K562 (cell line): ENCODE measurements at regions not wholly inside any gene's neighbourhood (a gene's known extent, or its start where the extent isn't known, plus 50 kb on each side); places are given as distances from the start of the nearest gene placed in this dataset.

Experiments used
- ATAC-seq: fragments of 200-7000 bp; cut with Tn5 transposase; 3 replicates; pipeline ENCODE4 v1.9.1; 2020; ENCODE audit warnings: moderate library complexity
- BruUV-seq: library from RNA; stranded (reverse); fragments of 400-500 nt; replicated peaks from 2 replicates; lab custom pipeline; 2021; lab: Mats Ljungman, UMichigan
- CTCF ChIA-PET: fragments of 300-600 bp; formaldehyde crosslinking; extraction: SDS; loops from one replicate; lab custom pipeline; 2021; ENCODE audit warnings: low intra/inter-chr PET ratio; lab: Yijun Ruan, JAX
- POLR2A ChIA-PET: fragments of 300-600, 350-650 bp; sonication (Branson Sonifier 250); formaldehyde crosslinking; extraction: SDS; loops from one replicate; lab custom pipeline; 2021; ENCODE audit warnings: antibody characterized with exemption, inconsistent platforms; lab: Yijun Ruan, JAX
- DNase-seq, 4 experiments: peaks; one replicate each; pipeline versions ENCODE4 v3.0.0 to v3.0.0-alpha.2; 2011 to 2018; ENCODE audit warnings: low spot score in 3 of 4, mixed read lengths in 3 of 4; ENCODE audit errors: extremely low read depth in 1 of 4
- FAIRE-seq: peaks from 2 replicates; lab custom pipeline; 2011; peaks lifted over from hg19 to GRCh38; lab: Jason Lieb, UNC
- H2AFZ ChIP-seq: 2 replicates; pipeline ENCODE4 v1.6.0; 2011; ENCODE audit warnings: low read depth, low read length, control low read depth, inconsistent platforms
- H3K27ac ChIP-seq: fragments of 200-600 bp; 3 replicates; pipeline ENCODE4 v1.8.0; 2011; ENCODE audit warnings: low read depth, mild to moderate bottlenecking, control low read depth, inconsistent platforms, low read length, moderate library complexity, mixed read lengths; ENCODE audit errors: extremely low read depth
- H3K27me3 ChIP-seq, 2 experiments: fragments of 300-600 bp in 1 of 2; 2 replicates in 1 of 2; 3 replicates in 1 of 2; pipeline versions ENCODE4 v1.6.0 to v1.8.0; 2011; ENCODE audit warnings: inconsistent platforms in 2 of 2, low read length in 2 of 2, mild to moderate bottlenecking in 1 of 2, mixed read lengths in 1 of 2, moderate library complexity in 1 of 2; ENCODE audit not compliant: control insufficient read depth in 2 of 2, insufficient read depth in 2 of 2
- H3K36me3 ChIP-seq: fragments of 300-600 bp; 3 replicates; pipeline ENCODE4 v1.8.0; 2011; ENCODE audit warnings: mild to moderate bottlenecking, low read length, inconsistent platforms; ENCODE audit not compliant: control insufficient read depth, insufficient read depth
- H3K4me1 ChIP-seq, 2 experiments: fragments of 200-600 bp in 1 of 2; replicated peaks in 1 of 2; 2 replicates in 1 of 2; 3 replicates in 1 of 2; pipeline versions ENCODE4 v1.5.1 to v1.8.0; 2011; ENCODE audit warnings: inconsistent platforms in 2 of 2, low read length in 2 of 2, mild to moderate bottlenecking in 1 of 2, mixed read lengths in 1 of 2, moderate library complexity in 1 of 2; ENCODE audit not compliant: control insufficient read depth in 2 of 2, insufficient read depth in 2 of 2
- H3K4me2 ChIP-seq: 2 replicates; pipeline ENCODE4 v1.6.1; 2011; ENCODE audit warnings: low read length, control low read depth, inconsistent platforms, mixed read lengths; ENCODE audit not compliant: insufficient read depth
- H3K4me3 ChIP-seq: fragments of 200-600 bp; sonication (generic), shearing (Covaris generic); 2 replicates; pipeline ENCODE4 v1.5.1; 2016; ENCODE audit warnings: control low read depth, inconsistent platforms
- H3K79me2 ChIP-seq: fragments of 200-600 bp; 3 replicates; pipeline ENCODE4 v1.8.0; 2011; ENCODE audit warnings: low read length, inconsistent platforms; ENCODE audit not compliant: control insufficient read depth, insufficient read depth
- H3K9ac ChIP-seq, 2 experiments: 2 replicates each; pipeline versions ENCODE4 v1.6.0 to v1.6.1; 2011; ENCODE audit warnings: low read depth in 2 of 2, low read length in 2 of 2, control low read depth in 1 of 2, inconsistent platforms in 1 of 2, mild to moderate bottlenecking in 1 of 2, mixed read lengths in 1 of 2; ENCODE audit not compliant: insufficient read depth in 1 of 2
- H3K9me1 ChIP-seq: one replicate; pipeline ENCODE4 v1.6.0; 2011; ENCODE audit warnings: inconsistent platforms, mild to moderate bottlenecking, low read length, moderate library complexity; ENCODE audit not compliant: control insufficient read depth, insufficient read depth
- H3K9me3 ChIP-seq: replicated peaks from 2 replicates; pipeline ENCODE4 v1.5.1; 2011; ENCODE audit warnings: low read depth, low read length, inconsistent platforms; ENCODE audit not compliant: control insufficient read depth, insufficient read depth
- H4K20me1 ChIP-seq: replicated peaks from 2 replicates; pipeline ENCODE4 v1.6.1; 2011; ENCODE audit warnings: low read length, inconsistent platforms, mixed read lengths; ENCODE audit not compliant: control insufficient read depth, insufficient read depth
- ASH1L ChIP-seq: fragments of 450-650 bp; IDR thresholded peaks from 2 replicates; pipeline ENCODE4 v1.6.1; 2018; ENCODE audit warnings: borderline replicate concordance, mild to moderate bottlenecking, low read depth; ENCODE audit not compliant: partially characterized antibody
- BHLHE40 ChIP-seq: IDR thresholded peaks from 2 replicates; pipeline ENCODE4 v1.6.1; 2011; ENCODE audit warnings: low read length, improper control_type of control experiment
- DDX20 ChIP-seq: fragments of 450-650 bp; IDR thresholded peaks from 2 replicates; pipeline ENCODE4 v1.6.1; 2016; ENCODE audit warnings: missing genetic modification characterization, low read depth, mild to moderate bottlenecking, missing compliant biosample characterization, moderate library complexity
- EHMT2 ChIP-seq: fragments of 450-650 bp; IDR thresholded peaks from 2 replicates; pipeline ENCODE4 v1.6.1; 2018; ENCODE audit warnings: antibody characterized with exemption
- ELF4 ChIP-seq: fragments of 450-650 bp; formaldehyde crosslinking; IDR thresholded peaks from 2 replicates; pipeline ENCODE4 v1.4.0; 2022; ENCODE audit warnings: missing genetic modification characterization
- GATAD2A ChIP-seq: fragments of 450-650 bp; IDR thresholded peaks from 2 replicates; pipeline ENCODE4 v1.6.1; 2017
- KAT8 ChIP-seq: fragments of 450-650 bp; IDR thresholded peaks from 2 replicates; pipeline ENCODE4 v1.6.1; 2016; ENCODE audit warnings: low read depth, mild to moderate bottlenecking
- NR2C1 ChIP-seq, 2 experiments: fragments of 450-650 bp; IDR thresholded peaks; 2 replicates each; pipeline ENCODE4 v1.6.1; 2017; ENCODE audit warnings: mild to moderate bottlenecking in 2 of 2, antibody characterized with exemption in 1 of 2, inconsistent platforms in 1 of 2, missing compliant biosample characterization in 1 of 2, missing genetic modification characterization in 1 of 2
- NR2F6 ChIP-seq: fragments of 450-650 bp; formaldehyde crosslinking; IDR thresholded peaks from 2 replicates; pipeline ENCODE4 v1.4.0; 2020; ENCODE audit warnings: mild to moderate bottlenecking
- POLR3G ChIP-seq: IDR thresholded peaks from 2 replicates; pipeline ENCODE4 v1.6.1; 2011; ENCODE audit not compliant: insufficient read length, insufficient replicate concordance; ENCODE audit errors: extremely low read depth
- RBM17 ChIP-seq: fragments of 200-400 bp; formaldehyde crosslinking; IDR thresholded peaks from 2 replicates; pipeline ENCODE4 v1.6.1; 2017; ENCODE audit warnings: low read depth, mild to moderate bottlenecking, low read length, borderline replicate concordance
- SMAD2 ChIP-seq: fragments of 150-350 bp; IDR thresholded peaks from 2 replicates; pipeline ENCODE4 v1.6.1; 2014; ENCODE audit warnings: low read depth, mild to moderate bottlenecking, low read length
- TCF7L2 ChIP-seq: fragments of 150-350 bp; IDR thresholded peaks from 2 replicates; pipeline ENCODE4 v1.6.1; 2016; ENCODE audit warnings: low read depth, mild to moderate bottlenecking, low read length, moderate library complexity
- USF2 ChIP-seq: sonication (generic); formaldehyde crosslinking; IDR thresholded peaks from 2 replicates; pipeline ENCODE4 v1.5.0; 2020; ENCODE audit warnings: missing genetic modification reagents
- ZBTB8A ChIP-seq: fragments of 450-650 bp; IDR thresholded peaks from 2 replicates; pipeline ENCODE4 v1.6.1; 2018; ENCODE audit warnings: mild to moderate bottlenecking, moderate library complexity; ENCODE audit not compliant: partially characterized antibody
- ZFP30 ChIP-seq: fragments of 250-450 bp; sonication (Bioruptor Pico); IDR thresholded peaks from 2 replicates; pipeline ENCODE4 v1.8.0; 2022; ENCODE audit warnings: moderate library complexity, mild to moderate bottlenecking, inconsistent platforms, borderline replicate concordance
- ZNF224 ChIP-seq: sonication (generic); formaldehyde crosslinking; IDR thresholded peaks from 2 replicates; pipeline ENCODE4 v1.8.0; 2022; ENCODE audit warnings: mild to moderate bottlenecking, missing genetic modification reagents
- ZNF668 ChIP-seq: fragments of 250-450 bp; sonication (Bioruptor Pico); IDR thresholded peaks from 2 replicates; pipeline ENCODE4 v1.8.0; 2022; ENCODE audit warnings: mild to moderate bottlenecking, inconsistent platforms
- in situ Hi-C: fragments of 300-500 bp; cut with MboI; formaldehyde crosslinking; loops from 4 replicates; pipeline ENCODE4 v1.15.0; 2018; ENCODE audit warnings: inconsistent platforms, mixed read lengths
- intact Hi-C: fragments of 100-400 bp; cut with micrococcal nuclease; formaldehyde crosslinking; loops from 2 replicates; pipeline ENCODE4 v1.14.2; 2022

GRCh38 chr12:84077679-84078078 lies 834.9 kb downstream of the SLC6A15 start:
- H3K36me3 ChIP-seq, result no peaks in the 10 kb centered on the region
- H3K9me3 ChIP-seq, result no peaks in the 10 kb centered on the region; the same call in none of the 2 replicates
- ChIA-PET POLR2A (no interaction called here), CTCF (no interaction called here)
- H3K4me2 ChIP-seq, result no peak overlapping the region
- no peaks in the 10 kb centered on the region for H4K20me1 ChIP-seq
- FAIRE-seq (no peak), DNase-seq (no peak)
- no peaks in the 10 kb centered on the region for H3K27me3 ChIP-seq
- BruUV-seq, result no TSS peak
- in situ Hi-C loops, result no loop called here
- H3K4me1 ChIP-seq, result no peaks in the 10 kb centered on the region
- H3K79me2 ChIP-seq, result no peaks in the 10 kb centered on the region
- intact Hi-C loops, result no loop called here
- no peak overlapping the region for H2AFZ ChIP-seq
- no peak for TF ChIP-seq ZFP30 (CRISPR knock-in tag)
- TF ChIP-seq GATAD2A, result no peak
- TF ChIP-seq KAT8, result no peak
- no peak for TF ChIP-seq NR2F6 (CRISPR knock-in tag)
- no peak for TF ChIP-seq ZBTB8A
- no peak for TF ChIP-seq SMAD2
- no peak for TF ChIP-seq DDX20 (tag)
- TF ChIP-seq POLR3G, result no peak
- TF ChIP-seq RBM17, result no peak
- no peak for TF ChIP-seq ASH1L
- TF ChIP-seq ELF4 (CRISPR knock-in tag), result no peak
- TF ChIP-seq TCF7L2, result no peak
- TF ChIP-seq USF2 (CRISPR knock-in tag), result no peak
- TF ChIP-seq ZNF668, result no peak
- TF ChIP-seq EHMT2, result no peak
- TF ChIP-seq BHLHE40, result no peak
- TF ChIP-seq ZNF224, result no peak
- TF ChIP-seq NR2C1 (IDR thresholded peaks at IDR 0.05), result no peak
- no peak for TF ChIP-seq NR2C1 (tag; IDR thresholded peaks at IDR 0.05)
- TF ChIP-seq, all 486 proteins: peak for 0
- no peaks in the 10 kb centered on the region for H3K9me1 ChIP-seq
- ATAC-seq, result no peak
- no peak overlapping the region for H3K4me3 ChIP-seq
- no peak overlapping the region for H3K27ac ChIP-seq
- H3K9ac ChIP-seq, result no peak overlapping the region
